ENCODE measurements at regions not wholly inside any gene's neighbourhood (a gene's known extent, or its start where the extent isn't known, plus 50 kb on each side); places are given as distances from the start of the nearest gene placed in this dataset.

DNA sequence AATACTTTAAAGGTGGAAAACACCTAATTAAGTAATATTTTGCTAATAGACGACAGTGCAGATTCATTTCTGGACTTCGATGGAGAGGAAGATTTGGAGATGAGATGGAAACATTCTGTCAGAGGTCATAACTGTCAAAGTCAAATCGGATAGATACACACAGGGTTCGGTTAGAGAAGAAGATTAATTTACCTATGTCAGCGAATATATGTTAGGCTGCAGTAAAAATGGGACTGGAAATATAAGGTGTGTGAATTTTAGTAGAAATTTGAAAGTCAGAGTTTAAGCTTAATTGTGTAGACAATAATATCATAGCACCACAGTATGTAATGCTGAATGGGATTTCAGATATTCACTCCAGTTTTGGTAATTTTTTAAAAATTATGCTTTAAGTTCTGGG lies 1020.3 kb upstream of the ACO1 start:
- H3K27me3 ChIP-seq: no peaks in the 10 kb centered on the region
- no peak for DNase-seq
- H3K36me3 ChIP-seq: no peaks in the 10 kb centered on the region
- TF ChIP-seq EP300 (IDR thresholded peaks at IDR 0.05) (no peak), POLR2A (IDR thresholded peaks at IDR 0.05) (no peak), CTCF (IDR thresholded peaks at IDR 0.05) (no peak)
- H3K4me1 ChIP-seq (ENCODE audit: insufficient read depth): no peaks in the 10 kb centered on the region
- 75 to 94% (median 84%) methylated on average over 5 of the region's 5 CpGs for WGBS, 3 donors
- intact Hi-C loops (cut with DNase I): no loop called here
- no peak overlapping the region for H3K4me3 ChIP-seq
- no peak overlapping the region for H3K27ac ChIP-seq
- no peaks in the 10 kb centered on the region for H3K9me3 ChIP-seq

- intact Hi-C loops (cut with DNase I): no loop called here
- DNase-seq: no peak
- Histone ChIP-seq H3K4me3 (no peak overlapping the region), H3K36me3 (no peaks in the 10 kb centered on the region), H3K4me1 (ENCODE audit: insufficient read depth) (no peaks in the 10 kb centered on the region), H3K27me3 (no peaks in the 10 kb centered on the region), H3K9me3 (no peaks in the 10 kb centered on the region), H3K27ac (no peak overlapping the region)
- TF ChIP-seq EP300 (IDR thresholded peaks at IDR 0.05) (no peak), POLR2A (IDR thresholded peaks at IDR 0.05) (no peak), CTCF (IDR thresholded peaks at IDR 0.05) (no peak)
- 90 to 91% (median 91%) methylated on average over 7 of the region's 7 CpGs for WGBS, 3 donors
These were observed 1011.5 kb upstream of the ACO1 start for GRCh38 chr9:31372799-31373587.

DNA sequence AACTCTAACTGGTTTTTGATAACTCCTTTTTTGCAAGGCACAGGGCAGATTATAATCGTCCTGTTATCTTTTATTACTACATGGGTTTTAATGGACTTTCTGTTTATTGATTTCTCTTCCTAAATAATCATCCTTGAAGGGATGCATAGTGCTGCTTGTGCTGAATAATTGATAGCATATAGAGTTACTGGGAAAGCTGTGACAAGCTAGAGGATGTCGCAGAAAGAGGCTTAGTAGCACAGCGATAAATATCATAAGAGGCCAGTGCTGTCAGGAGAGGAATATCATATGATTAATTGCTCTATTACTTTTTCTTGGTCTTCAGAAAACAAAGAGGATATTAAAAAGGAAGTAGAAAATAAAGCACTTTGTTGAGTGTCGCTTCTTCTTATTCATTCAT lies 1007.1 kb upstream of the ACO1 start:
- WGBS, 3 donors: 88 to 92% (median 90%) methylated on average over 4 of the region's 4 CpGs
- H3K36me3 ChIP-seq: no peaks in the 10 kb centered on the region
- no peaks in the 10 kb centered on the region for H3K9me3 ChIP-seq
- H3K27me3 ChIP-seq: no peaks in the 10 kb centered on the region
- no peaks in the 10 kb centered on the region for H3K4me1 ChIP-seq (ENCODE audit: insufficient read depth)
- H3K27ac ChIP-seq: no peak overlapping the region
- no peak overlapping the region for H3K4me3 ChIP-seq
- intact Hi-C loops (cut with DNase I): no loop called here
- TF ChIP-seq EP300 (IDR thresholded peaks at IDR 0.05): no peak
- TF ChIP-seq POLR2A (IDR thresholded peaks at IDR 0.05): no peak
- no peak for TF ChIP-seq CTCF (IDR thresholded peaks at IDR 0.05)
- no peak for DNase-seq

DNA sequence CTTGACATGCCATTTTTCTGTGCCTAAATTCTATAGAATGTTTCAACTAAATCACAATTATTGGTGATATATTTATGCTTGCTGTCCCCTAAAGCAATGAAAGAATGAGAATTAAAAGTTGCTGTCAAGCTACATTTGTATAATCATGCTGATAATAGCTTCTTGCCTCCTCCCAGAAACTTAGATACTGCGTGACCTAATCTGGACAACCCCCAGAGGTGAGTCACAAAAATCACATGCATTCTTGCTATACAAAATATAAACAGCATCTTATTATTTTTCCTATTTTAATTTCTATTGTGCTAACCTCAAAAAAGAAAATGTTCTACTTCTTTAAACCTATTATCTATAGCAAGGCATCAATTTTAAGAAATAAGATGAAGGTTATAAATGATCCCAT lies 995.8 kb upstream of the ACO1 start:
- intact Hi-C loops (cut with DNase I): no loop called here
- no peak for DNase-seq
- WGBS, 3 donors: 74 to 80% (median 78%) methylated on average over 1 of the region's 1 CpG
- Histone ChIP-seq H3K27ac (no peak overlapping the region), H3K9me3 (no peaks in the 10 kb centered on the region), H3K27me3 (no peaks in the 10 kb centered on the region), H3K4me3 (no peak overlapping the region), H3K4me1 (ENCODE audit: insufficient read depth) (no peaks in the 10 kb centered on the region), H3K36me3 (no peaks in the 10 kb centered on the region)
- no peak for TF ChIP-seq EP300 (IDR thresholded peaks at IDR 0.05)
- no peak for TF ChIP-seq POLR2A (IDR thresholded peaks at IDR 0.05)
- TF ChIP-seq CTCF (IDR thresholded peaks at IDR 0.05): no peak

Data from ovary (tissue), 7 donors.